DOHH2 (cell line): ENCODE measurements at regions not wholly inside any gene's neighbourhood (a gene's known extent, or its start where the extent isn't known, plus 50 kb on each side); places are given as distances from the start of the nearest gene placed in this dataset.

ENCODE experiments used
- EZH2phosphoT487 ChIP-seq: fragments of 200-600 bp; sonication (generic); IDR thresholded peaks from 2 replicates; pipeline ENCODE4 v1.6.1; 2017; ENCODE audit warnings: borderline replicate concordance, mild to moderate bottlenecking, antibody characterized with exemption, low read length, moderate library complexity, mixed read lengths
- TF ChIP-seq, protein P1 (sequence below): fragments of 200-600 bp; sonication (generic); IDR thresholded peaks from one replicate; pipeline ENCODE4 v1.5.1; 2014; ENCODE audit warnings: antibody characterized with exemption, mild to moderate bottlenecking, low read depth, low read length; ENCODE audit not compliant: poor library complexity, severe bottlenecking

DNA sequence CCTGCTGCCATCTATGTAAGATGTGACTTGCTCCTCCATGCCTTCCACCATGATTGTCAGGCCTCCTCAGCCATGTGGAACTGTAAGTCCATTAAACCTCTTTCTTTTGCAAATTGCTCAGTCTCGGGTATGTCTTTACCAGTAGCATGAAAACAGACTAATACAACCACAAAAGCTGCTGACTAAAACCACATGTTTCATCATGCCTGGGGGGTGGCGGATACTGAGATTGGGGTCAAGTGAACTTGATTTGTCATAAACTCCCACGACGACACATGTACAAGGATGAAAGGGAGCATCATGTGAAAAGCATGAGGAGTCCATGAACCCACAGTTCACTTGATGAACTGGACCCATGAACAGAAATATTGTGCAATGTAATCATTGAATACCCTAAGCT, 134.9 kb upstream of the ANK3 start:
- TF ChIP-seq, protein P1, sequence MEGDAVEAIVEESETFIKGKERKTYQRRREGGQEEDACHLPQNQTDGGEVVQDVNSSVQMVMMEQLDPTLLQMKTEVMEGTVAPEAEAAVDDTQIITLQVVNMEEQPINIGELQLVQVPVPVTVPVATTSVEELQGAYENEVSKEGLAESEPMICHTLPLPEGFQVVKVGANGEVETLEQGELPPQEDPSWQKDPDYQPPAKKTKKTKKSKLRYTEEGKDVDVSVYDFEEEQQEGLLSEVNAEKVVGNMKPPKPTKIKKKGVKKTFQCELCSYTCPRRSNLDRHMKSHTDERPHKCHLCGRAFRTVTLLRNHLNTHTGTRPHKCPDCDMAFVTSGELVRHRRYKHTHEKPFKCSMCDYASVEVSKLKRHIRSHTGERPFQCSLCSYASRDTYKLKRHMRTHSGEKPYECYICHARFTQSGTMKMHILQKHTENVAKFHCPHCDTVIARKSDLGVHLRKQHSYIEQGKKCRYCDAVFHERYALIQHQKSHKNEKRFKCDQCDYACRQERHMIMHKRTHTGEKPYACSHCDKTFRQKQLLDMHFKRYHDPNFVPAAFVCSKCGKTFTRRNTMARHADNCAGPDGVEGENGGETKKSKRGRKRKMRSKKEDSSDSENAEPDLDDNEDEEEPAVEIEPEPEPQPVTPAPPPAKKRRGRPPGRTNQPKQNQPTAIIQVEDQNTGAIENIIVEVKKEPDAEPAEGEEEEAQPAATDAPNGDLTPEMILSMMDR: no peak
- no peak for TF ChIP-seq EZH2phosphoT487
